LNCAP (cell line): ENCODE measurements at regions not wholly inside any gene's neighbourhood (a gene's known extent, or its start where the extent isn't known, plus 50 kb on each side); places are given as distances from the start of the nearest gene placed in this dataset.

ENCODE experiments used
- CTCF ChIP-seq: fragments of 450-650 bp; IDR thresholded peaks from 2 replicates; pipeline ENCODE4 v1.5.1; 2017; ENCODE audit warnings: mild to moderate bottlenecking

GRCh38 chr15:94177112-94177511 is 54.2 kb upstream of the MCTP2 start:
- TF ChIP-seq CTCF, result no peak

GRCh38 chr15:94175420-94175819 is 55.9 kb upstream of the MCTP2 start:
- TF ChIP-seq CTCF, result no peak

- TF ChIP-seq CTCF, result no peak
Observed at GRCh38 chr15:94174399-94174802, 57.0 kb upstream of the MCTP2 start.

GRCh38 chr15:94168250-94168649 is 63.1 kb upstream of the MCTP2 start:
- TF ChIP-seq CTCF, result peak; percentile 43; the same call in 1 of the 2 replicates

- TF ChIP-seq CTCF, result no peak
Observed at GRCh38 chr15:94164971-94165370, 66.4 kb upstream of the MCTP2 start.

- peak; percentile 82 for TF ChIP-seq CTCF
Observed at GRCh38 chr15:94164202-94164807, 67.1 kb upstream of the MCTP2 start.

GRCh38 chr15:94162939-94163338 is 68.4 kb upstream of the MCTP2 start:
- TF ChIP-seq CTCF, result no peak

- TF ChIP-seq CTCF, result peak; percentile 26; the same call in 1 of the 2 replicates
Observed at GRCh38 chr15:94154255-94154654, 77.1 kb upstream of the MCTP2 start.
